Endodermal cell (in vitro differentiated cells): ENCODE measurements at regions not wholly inside any gene's neighbourhood (a gene's known extent, or its start where the extent isn't known, plus 50 kb on each side); places are given as distances from the start of the nearest gene placed in this dataset.
"Not testable (repeated sequence)": the region's sequence is repeated elsewhere in the genome, so short reads cannot be mapped to it uniquely, and the experiment has no call there.

Source experiments
- DNase-seq: peaks from one replicate; pipeline ENCODE4 v3.0.0-alpha.2; 2017
- H3K27ac ChIP-seq: 2 replicates; pipeline ENCODE4 v1.5.1; 2013; ENCODE audit warnings: mild to moderate bottlenecking, low read depth, low read length, moderate library complexity
- H3K27me3 ChIP-seq: 2 replicates; pipeline ENCODE4 v1.6.1; 2013; ENCODE audit warnings: mild to moderate bottlenecking, low read length, moderate library complexity; ENCODE audit not compliant: insufficient read depth, control insufficient read depth, poor library complexity, severe bottlenecking
- H3K36me3 ChIP-seq: 2 replicates; pipeline ENCODE4 v1.7.0; 2013; ENCODE audit warnings: mild to moderate bottlenecking, low read length, moderate library complexity; ENCODE audit not compliant: control insufficient read depth, insufficient read depth
- H3K4me1 ChIP-seq: one replicate; pipeline ENCODE4 v1.7.0; 2013; ENCODE audit warnings: low read length; ENCODE audit not compliant: control insufficient read depth, insufficient read depth
- H3K4me3 ChIP-seq: 2 replicates; pipeline ENCODE4 v1.5.1; 2013; ENCODE audit warnings: mild to moderate bottlenecking, low read length, moderate library complexity
- H3K9ac ChIP-seq: 2 replicates; pipeline ENCODE4 v1.6.1; 2013; ENCODE audit warnings: mild to moderate bottlenecking, low read length, moderate library complexity; ENCODE audit not compliant: poor library complexity, severe bottlenecking; ENCODE audit errors: extremely low read depth
- H3K9me3 ChIP-seq: 2 replicates; pipeline ENCODE4 v1.6.1; 2013; ENCODE audit warnings: mild to moderate bottlenecking, low read length, moderate library complexity; ENCODE audit not compliant: control insufficient read depth
- H3K27ac Mint-ChIP-seq: 2 replicates; pipeline ENCODE4 v1.8.0; 2020; ENCODE audit warnings: mixed read lengths
- H3K27me3 Mint-ChIP-seq: 2 replicates; pipeline ENCODE4 v1.8.0; 2021; ENCODE audit warnings: mild to moderate bottlenecking, mixed read lengths; ENCODE audit not compliant: insufficient read depth
- H3K36me3 Mint-ChIP-seq: 2 replicates; pipeline ENCODE4 v1.8.0; 2020; ENCODE audit warnings: low read depth, mixed read lengths
- H3K4me1 Mint-ChIP-seq: 2 replicates; pipeline ENCODE4 v1.8.0; 2020; ENCODE audit warnings: mixed read lengths
- H3K4me3 Mint-ChIP-seq: 2 replicates; pipeline ENCODE4 v1.8.0; 2020; ENCODE audit warnings: mild to moderate bottlenecking, moderate library complexity, mixed read lengths
- H3K9me3 Mint-ChIP-seq: 2 replicates; pipeline ENCODE4 v1.8.0; 2020; ENCODE audit warnings: mild to moderate bottlenecking, mixed read lengths
- WGBS, 2 experiments: methylation state at CpG; one replicate each; pipeline versions ENCODE4 v1.1.5 to v1.1.7; 2013; ENCODE audit warnings: missing lambda C conversion rate in 2 of 2, mixed read lengths in 1 of 2; ENCODE audit not compliant: insufficient coverage in 1 of 2, insufficient read length in 1 of 2; 5-methylcytosine and 5-hydroxymethylcytosine counted together
- TF ChIP-seq, protein P1 (sequence below): fragments of 200-600 bp; sonication (generic); conservative IDR thresholded peaks from 2 replicates; pipeline ENCODE4 v1.5.0; 2021; ENCODE audit warnings: antibody characterized with exemption, mild to moderate bottlenecking

- no peaks in the 10 kb centered on the region for H3K36me3 ChIP-seq
These were observed 1410.5 kb upstream of the CDH18 start for GRCh38 chr5:21398511-21398910.

GRCh38 chr5:21397693-21398092 is 1409.7 kb upstream of the CDH18 start:
- H3K27ac ChIP-seq, result no peak overlapping the region
- H3K4me3 ChIP-seq, result no peak overlapping the region
- no peaks in the 10 kb centered on the region for H3K9me3 ChIP-seq
- Mint-ChIP-seq H3K27ac (no peak overlapping the region), H3K4me1 (no peaks in the 10 kb centered on the region), H3K9me3 (no peaks in the 10 kb centered on the region), H3K36me3 (no peaks in the 10 kb centered on the region), H3K4me3 (no peak overlapping the region), H3K27me3 (no peaks in the 10 kb centered on the region)
- H3K4me1 ChIP-seq, result no peaks in the 10 kb centered on the region
- no peaks in the 10 kb centered on the region for H3K27me3 ChIP-seq
- no peaks in the 10 kb centered on the region for H3K36me3 ChIP-seq
- H3K9ac ChIP-seq, result no peak overlapping the region
- TF ChIP-seq, protein P1, sequence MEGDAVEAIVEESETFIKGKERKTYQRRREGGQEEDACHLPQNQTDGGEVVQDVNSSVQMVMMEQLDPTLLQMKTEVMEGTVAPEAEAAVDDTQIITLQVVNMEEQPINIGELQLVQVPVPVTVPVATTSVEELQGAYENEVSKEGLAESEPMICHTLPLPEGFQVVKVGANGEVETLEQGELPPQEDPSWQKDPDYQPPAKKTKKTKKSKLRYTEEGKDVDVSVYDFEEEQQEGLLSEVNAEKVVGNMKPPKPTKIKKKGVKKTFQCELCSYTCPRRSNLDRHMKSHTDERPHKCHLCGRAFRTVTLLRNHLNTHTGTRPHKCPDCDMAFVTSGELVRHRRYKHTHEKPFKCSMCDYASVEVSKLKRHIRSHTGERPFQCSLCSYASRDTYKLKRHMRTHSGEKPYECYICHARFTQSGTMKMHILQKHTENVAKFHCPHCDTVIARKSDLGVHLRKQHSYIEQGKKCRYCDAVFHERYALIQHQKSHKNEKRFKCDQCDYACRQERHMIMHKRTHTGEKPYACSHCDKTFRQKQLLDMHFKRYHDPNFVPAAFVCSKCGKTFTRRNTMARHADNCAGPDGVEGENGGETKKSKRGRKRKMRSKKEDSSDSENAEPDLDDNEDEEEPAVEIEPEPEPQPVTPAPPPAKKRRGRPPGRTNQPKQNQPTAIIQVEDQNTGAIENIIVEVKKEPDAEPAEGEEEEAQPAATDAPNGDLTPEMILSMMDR, result no peak
- WGBS, 2 experiments, result 95 to 96% methylated on average over 2 of the region's 2 CpGs
- DNase-seq, result no peak

More at GRCh38 chr5:21398511-21398910, 1410.5 kb upstream of the CDH18 start:
- H3K9ac ChIP-seq, result no peak overlapping the region
- H3K4me3 ChIP-seq, result no peak overlapping the region
- H3K4me1 Mint-ChIP-seq, result no peaks in the 10 kb centered on the region
- 43 to 73% methylated on average over 2 to 3 of the region's 3 CpGs for WGBS, 2 experiments
- TF ChIP-seq, protein P1, result no peak
- no peak overlapping the region for H3K27ac Mint-ChIP-seq
- no peaks in the 10 kb centered on the region for H3K36me3 Mint-ChIP-seq
- no peaks in the 10 kb centered on the region for H3K9me3 ChIP-seq
- no peak overlapping the region for H3K27ac ChIP-seq
- no peaks in the 10 kb centered on the region for H3K27me3 ChIP-seq
- DNase-seq, result no peak
- H3K27me3 Mint-ChIP-seq, result no peaks in the 10 kb centered on the region
- no peak overlapping the region for H3K4me3 Mint-ChIP-seq
- H3K4me1 ChIP-seq, result no peaks in the 10 kb centered on the region
- no peaks in the 10 kb centered on the region for H3K9me3 Mint-ChIP-seq

GRCh38 chr5:21391506-21391905 is 1403.5 kb upstream of the CDH18 start:
- H3K36me3 ChIP-seq, result no peaks in the 10 kb centered on the region
- Mint-ChIP-seq H3K27ac (no peak overlapping the region), H3K9me3 (no peaks in the 10 kb centered on the region), H3K36me3 (no peaks in the 10 kb centered on the region), H3K27me3 (no peaks in the 10 kb centered on the region), H3K4me3 (no peak overlapping the region), H3K4me1 (no peaks in the 10 kb centered on the region)
- H3K27ac ChIP-seq, result no peak overlapping the region
- no peaks in the 10 kb centered on the region for H3K27me3 ChIP-seq
- H3K9me3 ChIP-seq, result no peaks in the 10 kb centered on the region
- no peak overlapping the region for H3K4me3 ChIP-seq
- no peak overlapping the region for H3K9ac ChIP-seq
- TF ChIP-seq, protein P1, result peak; percentile 52
- no peaks in the 10 kb centered on the region for H3K4me1 ChIP-seq
- WGBS, 2 experiments, result 92% methylated on average over 1 of the region's 1 CpG; no CpG with 5 or more reads in 1 of the 2 experiments
- DNase-seq, result no peak

GRCh38 chr5:21360754-21361153 is 1372.8 kb upstream of the CDH18 start:
- H3K27me3 ChIP-seq, H3K9ac ChIP-seq, H3K4me3 ChIP-seq, H3K4me1 Mint-ChIP-seq, H3K36me3 ChIP-seq, H3K4me1 ChIP-seq, H3K9me3 Mint-ChIP-seq, H3K4me3 Mint-ChIP-seq, H3K27me3 Mint-ChIP-seq, H3K27ac Mint-ChIP-seq, H3K27ac ChIP-seq, H3K9me3 ChIP-seq, H3K36me3 Mint-ChIP-seq, DNase-seq: not testable (repeated sequence)

DNA sequence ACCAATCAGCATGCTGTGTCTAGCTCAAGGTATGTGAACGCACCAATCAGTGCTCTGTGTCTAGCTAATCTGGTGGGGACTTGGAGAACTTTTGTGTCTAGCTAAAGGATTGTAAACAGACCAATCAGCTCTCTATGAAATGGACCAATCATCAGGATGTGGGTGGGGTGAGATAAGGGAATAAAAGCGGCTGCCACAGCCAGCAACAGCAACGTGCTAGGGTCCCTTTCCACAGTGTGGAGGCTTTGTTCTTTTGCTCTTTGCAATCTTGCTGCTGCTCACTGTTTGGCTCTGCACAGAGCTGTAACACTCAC is 1353.9 kb upstream of the CDH18 start:
- not testable (repeated sequence) for H3K9me3 ChIP-seq, H3K36me3 ChIP-seq, H3K4me1 Mint-ChIP-seq, H3K9me3 Mint-ChIP-seq, H3K27ac ChIP-seq, H3K36me3 Mint-ChIP-seq, H3K4me1 ChIP-seq, H3K4me3 ChIP-seq, H3K27me3 ChIP-seq, H3K27me3 Mint-ChIP-seq, H3K9ac ChIP-seq
- Mint-ChIP-seq H3K4me3 (peak overlapping the region; percentile 58), H3K27ac (peak overlapping the region; percentile 69)
- peak; percentile 31 for DNase-seq
- WGBS, 2 experiments, result 82 to 88% methylated on average over 2 to 3 of the region's 3 CpGs
